ENCODE measurements at regions not wholly inside any gene's neighbourhood (a gene's known extent, or its start where the extent isn't known, plus 50 kb on each side); places are given as distances from the start of the nearest gene placed in this dataset.

DNA sequence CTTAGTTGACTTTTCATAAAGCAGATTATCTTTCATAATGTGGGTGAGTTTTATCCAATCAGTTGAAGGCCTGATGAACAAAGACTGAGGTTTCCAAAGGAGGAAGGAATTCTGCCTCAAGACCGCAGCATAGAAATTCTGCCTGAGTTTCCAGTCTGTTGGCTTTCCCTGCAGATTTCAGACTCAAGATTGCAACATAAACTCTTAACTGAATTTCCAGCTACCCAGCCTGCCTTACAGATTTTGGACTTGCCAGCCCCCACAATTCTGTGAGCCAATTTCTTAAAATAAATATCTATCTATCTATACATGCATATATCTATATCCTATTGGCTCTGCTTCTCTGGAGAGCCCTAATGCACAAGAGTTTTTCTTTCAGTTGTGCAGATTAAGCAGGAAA, 57.3 kb upstream of the SMLR1 start:
- intact Hi-C loops (cut with micrococcal nuclease) (no loop called here), in situ Hi-C loops (cut with MboI) (no loop called here)
- no peak overlapping the region for H3K9ac ChIP-seq (ENCODE audit: insufficient read depth in 1 of 2, low read depth in 2 of 2, low read length in 2 of 2)
- POLR2A ChIA-PET: interaction anchor here (0.7 kb wide), 1 partner anchor 295 kb away, joined by 3 read pairs; no protein-coding TSS in a partner anchor
- H3K36me3 ChIP-seq (ENCODE audit: control insufficient read depth, insufficient read depth, low read length): no peaks in the 10 kb centered on the region
- FAIRE-seq: no peak
- H3K27me3 ChIP-seq (ENCODE audit: control insufficient read depth in 2 of 2, insufficient read depth in 2 of 2, low read length in 2 of 2): no peaks in the 10 kb centered on the region
- TF ChIP-seq, protein P1, sequence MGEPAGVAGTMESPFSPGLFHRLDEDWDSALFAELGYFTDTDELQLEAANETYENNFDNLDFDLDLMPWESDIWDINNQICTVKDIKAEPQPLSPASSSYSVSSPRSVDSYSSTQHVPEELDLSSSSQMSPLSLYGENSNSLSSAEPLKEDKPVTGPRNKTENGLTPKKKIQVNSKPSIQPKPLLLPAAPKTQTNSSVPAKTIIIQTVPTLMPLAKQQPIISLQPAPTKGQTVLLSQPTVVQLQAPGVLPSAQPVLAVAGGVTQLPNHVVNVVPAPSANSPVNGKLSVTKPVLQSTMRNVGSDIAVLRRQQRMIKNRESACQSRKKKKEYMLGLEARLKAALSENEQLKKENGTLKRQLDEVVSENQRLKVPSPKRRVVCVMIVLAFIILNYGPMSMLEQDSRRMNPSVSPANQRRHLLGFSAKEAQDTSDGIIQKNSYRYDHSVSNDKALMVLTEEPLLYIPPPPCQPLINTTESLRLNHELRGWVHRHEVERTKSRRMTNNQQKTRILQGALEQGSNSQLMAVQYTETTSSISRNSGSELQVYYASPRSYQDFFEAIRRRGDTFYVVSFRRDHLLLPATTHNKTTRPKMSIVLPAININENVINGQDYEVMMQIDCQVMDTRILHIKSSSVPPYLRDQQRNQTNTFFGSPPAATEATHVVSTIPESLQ (CRISPR knock-in tag; IDR thresholded peaks at IDR 0.05): no peak
- TF ChIP-seq, protein P2, sequence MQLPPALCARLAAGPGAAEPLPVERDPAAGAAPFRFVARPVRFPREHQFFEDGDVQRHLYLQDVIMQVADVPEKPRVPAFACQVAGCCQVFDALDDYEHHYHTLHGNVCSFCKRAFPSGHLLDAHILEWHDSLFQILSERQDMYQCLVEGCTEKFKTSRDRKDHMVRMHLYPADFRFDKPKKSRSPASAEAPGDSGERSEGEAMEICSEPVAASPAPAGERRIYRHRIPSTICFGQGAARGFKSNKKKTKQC (CRISPR knock-in tag; IDR thresholded peaks at IDR 0.05): no peak
- TF ChIP-seq, protein P3, sequence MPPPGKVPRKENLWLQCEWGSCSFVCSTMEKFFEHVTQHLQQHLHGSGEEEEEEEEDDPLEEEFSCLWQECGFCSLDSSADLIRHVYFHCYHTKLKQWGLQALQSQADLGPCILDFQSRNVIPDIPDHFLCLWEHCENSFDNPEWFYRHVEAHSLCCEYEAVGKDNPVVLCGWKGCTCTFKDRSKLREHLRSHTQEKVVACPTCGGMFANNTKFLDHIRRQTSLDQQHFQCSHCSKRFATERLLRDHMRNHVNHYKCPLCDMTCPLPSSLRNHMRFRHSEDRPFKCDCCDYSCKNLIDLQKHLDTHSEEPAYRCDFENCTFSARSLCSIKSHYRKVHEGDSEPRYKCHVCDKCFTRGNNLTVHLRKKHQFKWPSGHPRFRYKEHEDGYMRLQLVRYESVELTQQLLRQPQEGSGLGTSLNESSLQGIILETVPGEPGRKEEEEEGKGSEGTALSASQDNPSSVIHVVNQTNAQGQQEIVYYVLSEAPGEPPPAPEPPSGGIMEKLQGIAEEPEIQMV (tag; conservative IDR thresholded peaks at IDR 0.05; ENCODE audit: low read depth): no peak
- TF ChIP-seq EGR1 (conservative IDR thresholded peaks at IDR 0.05): no peak
- TF ChIP-seq, protein P4, sequence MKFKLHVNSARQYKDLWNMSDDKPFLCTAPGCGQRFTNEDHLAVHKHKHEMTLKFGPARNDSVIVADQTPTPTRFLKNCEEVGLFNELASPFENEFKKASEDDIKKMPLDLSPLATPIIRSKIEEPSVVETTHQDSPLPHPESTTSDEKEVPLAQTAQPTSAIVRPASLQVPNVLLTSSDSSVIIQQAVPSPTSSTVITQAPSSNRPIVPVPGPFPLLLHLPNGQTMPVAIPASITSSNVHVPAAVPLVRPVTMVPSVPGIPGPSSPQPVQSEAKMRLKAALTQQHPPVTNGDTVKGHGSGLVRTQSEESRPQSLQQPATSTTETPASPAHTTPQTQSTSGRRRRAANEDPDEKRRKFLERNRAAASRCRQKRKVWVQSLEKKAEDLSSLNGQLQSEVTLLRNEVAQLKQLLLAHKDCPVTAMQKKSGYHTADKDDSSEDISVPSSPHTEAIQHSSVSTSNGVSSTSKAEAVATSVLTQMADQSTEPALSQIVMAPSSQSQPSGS (CRISPR knock-in tag; IDR thresholded peaks at IDR 0.05): no peak
- TF ChIP-seq ZNF699 (CRISPR knock-in tag; IDR thresholded peaks at IDR 0.05; ENCODE audit: insufficient replicate concordance): no peak
- no peak for TF ChIP-seq MEF2A (IDR thresholded peaks at IDR 0.05; ENCODE audit: control insufficient read depth, low read depth, low read length)
- TF ChIP-seq CHD2 (IDR thresholded peaks at IDR 0.05; ENCODE audit: low read depth, low read length): no peak
- no peak for TF ChIP-seq TCFL5 (CRISPR knock-in tag; conservative IDR thresholded peaks at IDR 0.05)
- no peak for TF ChIP-seq ZNF121 (CRISPR knock-in tag; conservative IDR thresholded peaks at IDR 0.05)
- TF ChIP-seq SMAD4 (CRISPR knock-in tag; conservative IDR thresholded peaks at IDR 0.05): no peak
- no peak for TF ChIP-seq ZNF282 (CRISPR knock-in tag; IDR thresholded peaks at IDR 0.05)
- TF ChIP-seq ZNF583 (CRISPR knock-in tag; IDR thresholded peaks at IDR 0.05): no peak
- no peak for ATAC-seq
- WGBS (ENCODE audit: insufficient coverage, low coverage, missing lambda C conversion rate): 0% methylated on average over 1 of the region's 1 CpG
- no peak overlapping the region for H2AFZ ChIP-seq (ENCODE audit: low read depth, low read length)
- no TSS peak for BruUV-seq (replicated peaks)
- H3K4me2 ChIP-seq (ENCODE audit: insufficient read depth, low read length): no peak overlapping the region
- no peaks in the 10 kb centered on the region for H3K4me1 ChIP-seq (replicated peaks in 1 of 2; ENCODE audit: control insufficient read depth in 2 of 2, insufficient read depth in 2 of 2, low read length in 2 of 2)
- no peak overlapping the region for H3K4me3 ChIP-seq
- H4K20me1 ChIP-seq (replicated peaks; ENCODE audit: control insufficient read depth, insufficient read depth, low read length): no peaks in the 10 kb centered on the region
- CTCF ChIA-PET (ENCODE audit: low intra/inter-chr PET ratio): no interaction called here
- H3K79me2 ChIP-seq (ENCODE audit: control insufficient read depth, insufficient read depth, low read length): no peaks in the 10 kb centered on the region
- no peak overlapping the region for H3K27ac ChIP-seq (ENCODE audit: extremely low read depth, low read depth, low read length)
- H3K9me1 ChIP-seq (ENCODE audit: control insufficient read depth, insufficient read depth, low read length): no peaks in the 10 kb centered on the region
- H3K9me3 ChIP-seq (replicated peaks; ENCODE audit: control insufficient read depth, insufficient read depth, low read depth, low read length): no peaks in the 10 kb centered on the region
- no peak for DNase-seq (ENCODE audit: extremely low read depth in 1 of 4, low spot score in 3 of 4)
